ENCODE measurements at regions not wholly inside any gene's neighbourhood (a gene's known extent, or its start where the extent isn't known, plus 50 kb on each side); places are given as distances from the start of the nearest gene placed in this dataset.

DNA sequence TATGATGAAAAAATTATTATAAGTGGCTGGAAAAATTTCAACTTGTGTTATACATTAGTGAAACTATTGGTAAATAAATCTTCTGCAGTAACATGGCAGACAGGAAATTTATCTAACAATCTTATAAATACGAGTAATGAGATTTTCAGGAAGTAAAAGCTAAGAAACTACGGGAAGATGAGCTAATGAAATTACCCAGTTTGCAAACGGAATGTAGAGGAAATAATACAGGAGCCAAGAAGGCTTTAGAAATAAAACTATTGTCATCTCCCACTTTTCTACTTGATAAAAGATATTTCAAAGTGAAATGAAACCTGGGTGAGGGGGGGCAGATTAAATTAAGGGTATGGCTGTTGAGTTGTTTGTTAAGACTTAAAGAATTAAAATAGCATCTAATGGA is 332.5 kb upstream of the SORCS1 start:
- no peak overlapping the region for H3K4me3 ChIP-seq (ENCODE audit: low read depth in 2 of 2, low read length in 2 of 2)
- CTCF ChIA-PET = no interaction called here
- in situ Hi-C loops (cut with HindIII; ENCODE audit: low pct_unique_long_range_greater_than_20kb, low sequenced_read_pairs) (no loop called here), intact Hi-C loops (cut with micrococcal nuclease; ENCODE audit: unreplicated experiment) (no loop called here)
- no peak for ATAC-seq
- no peaks in the 10 kb centered on the region; the same call in 1 of the 2 replicates for H3K27me3 ChIP-seq (ENCODE audit: control insufficient read depth, insufficient read depth, low read length)
- no peak overlapping the region for H3K27ac ChIP-seq (ENCODE audit: low read length)
- H3K9me3 ChIP-seq (ENCODE audit: control insufficient read depth, insufficient read depth, low read depth, low read length) = no peaks in the 10 kb centered on the region
- no peaks in the 10 kb centered on the region for H3K4me1 ChIP-seq (ENCODE audit: control insufficient read depth, insufficient read depth, low read length)
- no peaks in the 10 kb centered on the region for H3K36me3 ChIP-seq (ENCODE audit: control insufficient read depth, insufficient read depth, low read length)
- no TSS peak for BruUV-seq (replicated peaks)
- POLR2A ChIA-PET = no interaction called here
- TF ChIP-seq, protein P1, sequence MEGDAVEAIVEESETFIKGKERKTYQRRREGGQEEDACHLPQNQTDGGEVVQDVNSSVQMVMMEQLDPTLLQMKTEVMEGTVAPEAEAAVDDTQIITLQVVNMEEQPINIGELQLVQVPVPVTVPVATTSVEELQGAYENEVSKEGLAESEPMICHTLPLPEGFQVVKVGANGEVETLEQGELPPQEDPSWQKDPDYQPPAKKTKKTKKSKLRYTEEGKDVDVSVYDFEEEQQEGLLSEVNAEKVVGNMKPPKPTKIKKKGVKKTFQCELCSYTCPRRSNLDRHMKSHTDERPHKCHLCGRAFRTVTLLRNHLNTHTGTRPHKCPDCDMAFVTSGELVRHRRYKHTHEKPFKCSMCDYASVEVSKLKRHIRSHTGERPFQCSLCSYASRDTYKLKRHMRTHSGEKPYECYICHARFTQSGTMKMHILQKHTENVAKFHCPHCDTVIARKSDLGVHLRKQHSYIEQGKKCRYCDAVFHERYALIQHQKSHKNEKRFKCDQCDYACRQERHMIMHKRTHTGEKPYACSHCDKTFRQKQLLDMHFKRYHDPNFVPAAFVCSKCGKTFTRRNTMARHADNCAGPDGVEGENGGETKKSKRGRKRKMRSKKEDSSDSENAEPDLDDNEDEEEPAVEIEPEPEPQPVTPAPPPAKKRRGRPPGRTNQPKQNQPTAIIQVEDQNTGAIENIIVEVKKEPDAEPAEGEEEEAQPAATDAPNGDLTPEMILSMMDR (IDR thresholded peaks at IDR 0.05) = no peak
- TF ChIP-seq, protein P2, sequence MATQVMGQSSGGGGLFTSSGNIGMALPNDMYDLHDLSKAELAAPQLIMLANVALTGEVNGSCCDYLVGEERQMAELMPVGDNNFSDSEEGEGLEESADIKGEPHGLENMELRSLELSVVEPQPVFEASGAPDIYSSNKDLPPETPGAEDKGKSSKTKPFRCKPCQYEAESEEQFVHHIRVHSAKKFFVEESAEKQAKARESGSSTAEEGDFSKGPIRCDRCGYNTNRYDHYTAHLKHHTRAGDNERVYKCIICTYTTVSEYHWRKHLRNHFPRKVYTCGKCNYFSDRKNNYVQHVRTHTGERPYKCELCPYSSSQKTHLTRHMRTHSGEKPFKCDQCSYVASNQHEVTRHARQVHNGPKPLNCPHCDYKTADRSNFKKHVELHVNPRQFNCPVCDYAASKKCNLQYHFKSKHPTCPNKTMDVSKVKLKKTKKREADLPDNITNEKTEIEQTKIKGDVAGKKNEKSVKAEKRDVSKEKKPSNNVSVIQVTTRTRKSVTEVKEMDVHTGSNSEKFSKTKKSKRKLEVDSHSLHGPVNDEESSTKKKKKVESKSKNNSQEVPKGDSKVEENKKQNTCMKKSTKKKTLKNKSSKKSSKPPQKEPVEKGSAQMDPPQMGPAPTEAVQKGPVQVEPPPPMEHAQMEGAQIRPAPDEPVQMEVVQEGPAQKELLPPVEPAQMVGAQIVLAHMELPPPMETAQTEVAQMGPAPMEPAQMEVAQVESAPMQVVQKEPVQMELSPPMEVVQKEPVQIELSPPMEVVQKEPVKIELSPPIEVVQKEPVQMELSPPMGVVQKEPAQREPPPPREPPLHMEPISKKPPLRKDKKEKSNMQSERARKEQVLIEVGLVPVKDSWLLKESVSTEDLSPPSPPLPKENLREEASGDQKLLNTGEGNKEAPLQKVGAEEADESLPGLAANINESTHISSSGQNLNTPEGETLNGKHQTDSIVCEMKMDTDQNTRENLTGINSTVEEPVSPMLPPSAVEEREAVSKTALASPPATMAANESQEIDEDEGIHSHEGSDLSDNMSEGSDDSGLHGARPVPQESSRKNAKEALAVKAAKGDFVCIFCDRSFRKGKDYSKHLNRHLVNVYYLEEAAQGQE (IDR thresholded peaks at IDR 0.05; ENCODE audit: insufficient read depth in 1 of 2, low read depth in 2 of 2, low read length in 1 of 2) = no peak
- TF ChIP-seq TCF7L2 (IDR thresholded peaks at IDR 0.05; ENCODE audit: low read depth, low read length) (no peak), POLR2AphosphoS5 (IDR thresholded peaks at IDR 0.05; ENCODE audit: low read depth, low read length) (no peak), SIN3A (IDR thresholded peaks at IDR 0.05; ENCODE audit: borderline replicate concordance, insufficient read depth, low read depth, low read length) (no peak)
- no peak for DNase-seq (ENCODE audit: low read depth, low spot score)

DNA sequence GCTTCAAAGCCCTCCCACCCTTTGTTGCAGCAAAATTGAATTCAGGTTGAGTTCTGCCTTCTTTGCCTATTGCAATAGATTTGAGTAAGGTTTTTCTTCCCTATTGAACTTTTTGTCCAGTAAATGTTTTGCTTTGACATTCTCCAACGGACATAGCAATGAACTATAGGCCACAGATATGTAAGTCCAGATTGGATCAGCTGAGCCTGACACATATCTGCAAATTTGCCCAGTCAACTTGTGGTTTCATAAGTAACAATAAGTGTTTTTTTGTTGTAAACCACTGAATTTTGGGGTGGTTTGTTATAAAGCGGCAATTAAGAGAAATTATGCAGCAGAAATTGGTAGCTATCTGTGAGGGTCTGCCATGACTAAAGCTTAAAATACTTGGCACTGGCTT is 332.1 kb upstream of the SORCS1 start:
- Histone ChIP-seq H3K4me3 (ENCODE audit: low read depth in 2 of 2, low read length in 2 of 2) (no peak overlapping the region), H3K36me3 (ENCODE audit: control insufficient read depth, insufficient read depth, low read length) (no peaks in the 10 kb centered on the region), H3K27ac (ENCODE audit: low read length) (no peak overlapping the region), H3K9me3 (ENCODE audit: control insufficient read depth, insufficient read depth, low read depth, low read length) (no peaks in the 10 kb centered on the region), H3K27me3 (ENCODE audit: control insufficient read depth, insufficient read depth, low read length) (no peaks in the 10 kb centered on the region; the same call in 1 of the 2 replicates), H3K4me1 (ENCODE audit: control insufficient read depth, insufficient read depth, low read length) (no peaks in the 10 kb centered on the region)
- ChIA-PET POLR2A (no interaction called here), CTCF (no interaction called here)
- intact Hi-C loops (cut with micrococcal nuclease; ENCODE audit: unreplicated experiment) (no loop called here), in situ Hi-C loops (cut with HindIII; ENCODE audit: low pct_unique_long_range_greater_than_20kb, low sequenced_read_pairs) (no loop called here)
- ATAC-seq = no peak
- no TSS peak for BruUV-seq (replicated peaks)
- DNase-seq (ENCODE audit: low read depth, low spot score) = no peak
- TF ChIP-seq SIN3A (IDR thresholded peaks at IDR 0.05; ENCODE audit: borderline replicate concordance, insufficient read depth, low read depth, low read length) (no peak), POLR2AphosphoS5 (IDR thresholded peaks at IDR 0.05; ENCODE audit: low read depth, low read length) (no peak), TCF7L2 (IDR thresholded peaks at IDR 0.05; ENCODE audit: low read depth, low read length) (no peak)
- TF ChIP-seq, protein P1 (IDR thresholded peaks at IDR 0.05) = no peak
- TF ChIP-seq, protein P2 (IDR thresholded peaks at IDR 0.05; ENCODE audit: insufficient read depth in 1 of 2, low read depth in 2 of 2, low read length in 1 of 2) = no peak

All from Panc1 (cell line).